NT2/D1 (cell line): ENCODE measurements at regions not wholly inside any gene's neighbourhood (a gene's known extent, or its start where the extent isn't known, plus 50 kb on each side); places are given as distances from the start of the nearest gene placed in this dataset.

ENCODE experiments used
- DNase-seq: peaks from one replicate; pipeline ENCODE4 v3.0.0-alpha.2; 2011; ENCODE audit warnings: low read depth, low spot score
- H3K27me3 ChIP-seq: 2 replicates; pipeline ENCODE4 v1.6.0; 2011; ENCODE audit warnings: mild to moderate bottlenecking; ENCODE audit not compliant: insufficient read length, insufficient read depth
- H3K36me3 ChIP-seq: 2 replicates; pipeline ENCODE4 v1.6.1; 2011; ENCODE audit warnings: mild to moderate bottlenecking, low read length, mixed read lengths; ENCODE audit not compliant: insufficient read depth, insufficient read length
- H3K4me1 ChIP-seq: 2 replicates; pipeline ENCODE4 v1.5.1; 2011; ENCODE audit not compliant: insufficient read depth, insufficient read length
- H3K4me3 ChIP-seq: 2 replicates; pipeline ENCODE4 v1.5.1; 2011; ENCODE audit warnings: low read depth; ENCODE audit not compliant: insufficient read length
- H3K9ac ChIP-seq: 2 replicates; pipeline ENCODE4 v1.6.0; 2011; ENCODE audit warnings: low read depth; ENCODE audit not compliant: insufficient read length
- H3K9me3 ChIP-seq: 2 replicates; pipeline ENCODE4 v1.5.1; 2011; ENCODE audit warnings: mild to moderate bottlenecking, low read length; ENCODE audit not compliant: insufficient read depth
- SUZ12 ChIP-seq: IDR thresholded peaks from 2 replicates; pipeline ENCODE4 v1.6.1; 2011; ENCODE audit not compliant: insufficient read length, insufficient read depth; ENCODE audit errors: extremely low read depth
- YY1 ChIP-seq: IDR thresholded peaks from 2 replicates; pipeline ENCODE4 v1.6.1; 2011; ENCODE audit not compliant: insufficient read length, insufficient read depth
- ZNF274 ChIP-seq: IDR thresholded peaks from 2 replicates; pipeline ENCODE4 v1.6.1; 2011; ENCODE audit warnings: mild to moderate bottlenecking, low read depth, low read length

- no peak for DNase-seq
- H3K9me3 ChIP-seq: no peaks in the 10 kb centered on the region
Measured at GRCh38 chr2:145820651-145821050, 1300.7 kb upstream of the ZEB2 start.

GRCh38 chr2:145818890-145819504, 1299.1 kb upstream of the ZEB2 start:
- H3K27me3 ChIP-seq: no peaks in the 10 kb centered on the region

More at GRCh38 chr2:145820651-145821050, 1300.7 kb upstream of the ZEB2 start:
- H3K4me3 ChIP-seq: no peak overlapping the region
- TF ChIP-seq SUZ12 (no peak), YY1 (no peak), ZNF274 (no peak)
- H3K9ac ChIP-seq: no peak overlapping the region
- no peaks in the 10 kb centered on the region for H3K36me3 ChIP-seq
- H3K4me1 ChIP-seq: no peaks in the 10 kb centered on the region
- no peaks in the 10 kb centered on the region for H3K27me3 ChIP-seq

GRCh38 chr2:145815933-145816332, 1296.0 kb upstream of the ZEB2 start:
- no peaks in the 10 kb centered on the region for H3K27me3 ChIP-seq
- H3K9ac ChIP-seq: no peak overlapping the region
- DNase-seq: no peak

More at GRCh38 chr2:145818890-145819504, 1299.1 kb upstream of the ZEB2 start:
- Histone ChIP-seq H3K4me1 (no peaks in the 10 kb centered on the region), H3K36me3 (no peaks in the 10 kb centered on the region), H3K9me3 (no peaks in the 10 kb centered on the region), H3K4me3 (no peak overlapping the region), H3K9ac (no peak overlapping the region)
- no peak for DNase-seq
- TF ChIP-seq YY1 (no peak), SUZ12 (no peak), ZNF274 (no peak)

GRCh38 chr2:145813481-145813880, 1293.6 kb upstream of the ZEB2 start:
- no peaks in the 10 kb centered on the region for H3K4me1 ChIP-seq
- TF ChIP-seq ZNF274: no peak
- no peak for TF ChIP-seq YY1
- no peak for TF ChIP-seq SUZ12
- DNase-seq: peak; percentile 11

More at GRCh38 chr2:145815933-145816332, 1296.0 kb upstream of the ZEB2 start:
- Histone ChIP-seq H3K9me3 (no peaks in the 10 kb centered on the region), H3K4me1 (no peaks in the 10 kb centered on the region), H3K36me3 (no peaks in the 10 kb centered on the region), H3K4me3 (no peak overlapping the region)
- no peak for TF ChIP-seq YY1
- TF ChIP-seq SUZ12: no peak
- no peak for TF ChIP-seq ZNF274

GRCh38 chr2:145812165-145812554, 1292.2 kb upstream of the ZEB2 start:
- Histone ChIP-seq H3K4me3 (no peak overlapping the region), H3K36me3 (no peaks in the 10 kb centered on the region), H3K9me3 (no peaks in the 10 kb centered on the region), H3K27me3 (no peaks in the 10 kb centered on the region), H3K9ac (no peak overlapping the region), H3K4me1 (no peaks in the 10 kb centered on the region)
- TF ChIP-seq YY1 (no peak), ZNF274 (no peak)
- DNase-seq: no peak

More at GRCh38 chr2:145813481-145813880, 1293.6 kb upstream of the ZEB2 start:
- Histone ChIP-seq H3K9me3 (no peaks in the 10 kb centered on the region), H3K27me3 (no peaks in the 10 kb centered on the region), H3K4me3 (no peak overlapping the region), H3K36me3 (no peaks in the 10 kb centered on the region), H3K9ac (no peak overlapping the region)

GRCh38 chr2:145811276-145812164, 1291.6 kb upstream of the ZEB2 start:
- H3K27me3 ChIP-seq: no peaks in the 10 kb centered on the region
- H3K4me3 ChIP-seq: no peak overlapping the region
- H3K9me3 ChIP-seq: no peaks in the 10 kb centered on the region
- no peaks in the 10 kb centered on the region for H3K36me3 ChIP-seq
- no peak overlapping the region for H3K9ac ChIP-seq
- DNase-seq: no peak
- TF ChIP-seq YY1: no peak
- TF ChIP-seq ZNF274: no peak
- TF ChIP-seq SUZ12: no peak
- H3K4me1 ChIP-seq: no peaks in the 10 kb centered on the region

GRCh38 chr2:145807968-145808367, 1288.0 kb upstream of the ZEB2 start:
- H3K4me1 ChIP-seq: no peaks in the 10 kb centered on the region
- DNase-seq: no peak

More at GRCh38 chr2:145807968-145808367, 1288.0 kb upstream of the ZEB2 start:
- no peaks in the 10 kb centered on the region for H3K36me3 ChIP-seq
- no peaks in the 10 kb centered on the region for H3K9me3 ChIP-seq
- no peak overlapping the region for H3K9ac ChIP-seq
- TF ChIP-seq SUZ12 (no peak), ZNF274 (no peak), YY1 (no peak)
- no peaks in the 10 kb centered on the region for H3K27me3 ChIP-seq
- H3K4me3 ChIP-seq: no peak overlapping the region
